K562 (cell line): ENCODE measurements at regions not wholly inside any gene's neighbourhood (a gene's known extent, or its start where the extent isn't known, plus 50 kb on each side); places are given as distances from the start of the nearest gene placed in this dataset.

Experiments used
- ATAC-seq: fragments of 200-7000 bp; cut with Tn5 transposase; 3 replicates; pipeline ENCODE4 v1.9.1; 2020; ENCODE audit warnings: moderate library complexity
- BruUV-seq: library from RNA; stranded (reverse); fragments of 400-500 nt; replicated peaks from 2 replicates; lab custom pipeline; 2021; lab: Mats Ljungman, UMichigan
- CTCF ChIA-PET: fragments of 300-600 bp; formaldehyde crosslinking; extraction: SDS; loops from one replicate; lab custom pipeline; 2021; ENCODE audit warnings: low intra/inter-chr PET ratio; lab: Yijun Ruan, JAX
- POLR2A ChIA-PET: fragments of 300-600, 350-650 bp; sonication (Branson Sonifier 250); formaldehyde crosslinking; extraction: SDS; loops from one replicate; lab custom pipeline; 2021; ENCODE audit warnings: antibody characterized with exemption, inconsistent platforms; lab: Yijun Ruan, JAX
- DNase-seq, 4 experiments: peaks; one replicate each; pipeline versions ENCODE4 v3.0.0 to v3.0.0-alpha.2; 2011 to 2018; ENCODE audit warnings: low spot score in 3 of 4, mixed read lengths in 3 of 4; ENCODE audit errors: extremely low read depth in 1 of 4
- FAIRE-seq: peaks from 2 replicates; lab custom pipeline; 2011; peaks lifted over from hg19 to GRCh38; lab: Jason Lieb, UNC
- H2AFZ ChIP-seq: 2 replicates; pipeline ENCODE4 v1.6.0; 2011; ENCODE audit warnings: low read depth, low read length, control low read depth, inconsistent platforms
- H3K27ac ChIP-seq: fragments of 200-600 bp; 3 replicates; pipeline ENCODE4 v1.8.0; 2011; ENCODE audit warnings: low read depth, mild to moderate bottlenecking, control low read depth, inconsistent platforms, low read length, moderate library complexity, mixed read lengths; ENCODE audit errors: extremely low read depth
- H3K27me3 ChIP-seq, 2 experiments: fragments of 300-600 bp in 1 of 2; 2 replicates in 1 of 2; 3 replicates in 1 of 2; pipeline versions ENCODE4 v1.6.0 to v1.8.0; 2011; ENCODE audit warnings: inconsistent platforms in 2 of 2, low read length in 2 of 2, mild to moderate bottlenecking in 1 of 2, mixed read lengths in 1 of 2, moderate library complexity in 1 of 2; ENCODE audit not compliant: control insufficient read depth in 2 of 2, insufficient read depth in 2 of 2
- H3K36me3 ChIP-seq: fragments of 300-600 bp; 3 replicates; pipeline ENCODE4 v1.8.0; 2011; ENCODE audit warnings: mild to moderate bottlenecking, low read length, inconsistent platforms; ENCODE audit not compliant: control insufficient read depth, insufficient read depth
- H3K4me1 ChIP-seq, 2 experiments: fragments of 200-600 bp in 1 of 2; replicated peaks in 1 of 2; 2 replicates in 1 of 2; 3 replicates in 1 of 2; pipeline versions ENCODE4 v1.5.1 to v1.8.0; 2011; ENCODE audit warnings: inconsistent platforms in 2 of 2, low read length in 2 of 2, mild to moderate bottlenecking in 1 of 2, mixed read lengths in 1 of 2, moderate library complexity in 1 of 2; ENCODE audit not compliant: control insufficient read depth in 2 of 2, insufficient read depth in 2 of 2
- H3K4me2 ChIP-seq: 2 replicates; pipeline ENCODE4 v1.6.1; 2011; ENCODE audit warnings: low read length, control low read depth, inconsistent platforms, mixed read lengths; ENCODE audit not compliant: insufficient read depth
- H3K4me3 ChIP-seq: fragments of 200-600 bp; sonication (generic), shearing (Covaris generic); 2 replicates; pipeline ENCODE4 v1.5.1; 2016; ENCODE audit warnings: control low read depth, inconsistent platforms
- H3K79me2 ChIP-seq: fragments of 200-600 bp; 3 replicates; pipeline ENCODE4 v1.8.0; 2011; ENCODE audit warnings: low read length, inconsistent platforms; ENCODE audit not compliant: control insufficient read depth, insufficient read depth
- H3K9ac ChIP-seq, 2 experiments: 2 replicates each; pipeline versions ENCODE4 v1.6.0 to v1.6.1; 2011; ENCODE audit warnings: low read depth in 2 of 2, low read length in 2 of 2, control low read depth in 1 of 2, inconsistent platforms in 1 of 2, mild to moderate bottlenecking in 1 of 2, mixed read lengths in 1 of 2; ENCODE audit not compliant: insufficient read depth in 1 of 2
- H3K9me1 ChIP-seq: one replicate; pipeline ENCODE4 v1.6.0; 2011; ENCODE audit warnings: inconsistent platforms, mild to moderate bottlenecking, low read length, moderate library complexity; ENCODE audit not compliant: control insufficient read depth, insufficient read depth
- H3K9me3 ChIP-seq: replicated peaks from 2 replicates; pipeline ENCODE4 v1.5.1; 2011; ENCODE audit warnings: low read depth, low read length, inconsistent platforms; ENCODE audit not compliant: control insufficient read depth, insufficient read depth
- H4K20me1 ChIP-seq: replicated peaks from 2 replicates; pipeline ENCODE4 v1.6.1; 2011; ENCODE audit warnings: low read length, inconsistent platforms, mixed read lengths; ENCODE audit not compliant: control insufficient read depth, insufficient read depth
- ATF7 ChIP-seq: fragments of 450-650 bp; IDR thresholded peaks from 2 replicates; pipeline ENCODE4 v1.7.1; 2014; ENCODE audit warnings: mild to moderate bottlenecking, moderate library complexity
- CBFA2T2 ChIP-seq: fragments of 450-650 bp; conservative IDR thresholded peaks from 2 replicates; pipeline ENCODE4 v1.6.1; 2017; ENCODE audit warnings: mild to moderate bottlenecking
- CBFA2T3 ChIP-seq: fragments of 450-650 bp; IDR thresholded peaks from 2 replicates; pipeline ENCODE4 v1.6.1; 2017
- CREM ChIP-seq: IDR thresholded peaks from 2 replicates; pipeline ENCODE4 v1.6.1; 2014; ENCODE audit warnings: antibody characterized with exemption, low read depth
- FOSL1 ChIP-seq: fragments of 200-800 bp; sonication (Bioruptor generic); conservative IDR thresholded peaks from 2 replicates; pipeline ENCODE4 v1.6.1; 2016; ENCODE audit warnings: missing genetic modification characterization, missing compliant biosample characterization
- IFI16 ChIP-seq: fragments of 250-450 bp; sonication (Bioruptor Pico); IDR thresholded peaks from 2 replicates; pipeline ENCODE4 v2.1.2; 2022; ENCODE audit warnings: mild to moderate bottlenecking, inconsistent platforms
- KLF1 ChIP-seq: fragments of 450-650 bp; IDR thresholded peaks from 2 replicates; pipeline ENCODE4 v1.6.1; 2016; ENCODE audit warnings: missing genetic modification characterization, missing compliant biosample characterization
- MCM7 ChIP-seq, 2 experiments: fragments of 450-650 bp; IDR thresholded peaks; 2 replicates each; pipeline ENCODE4 v1.6.1; 2016 to 2018
- MTA2 ChIP-seq: fragments of 450-650 bp; IDR thresholded peaks from 2 replicates; pipeline ENCODE4 v1.6.1; 2016; ENCODE audit warnings: low read depth
- NCOA1 ChIP-seq: fragments of 450-650 bp; IDR thresholded peaks from 2 replicates; pipeline ENCODE4 v1.6.1; 2016; ENCODE audit warnings: low read depth
- NCOR1 ChIP-seq: fragments of 450-650 bp; IDR thresholded peaks from 2 replicates; pipeline ENCODE4 v1.6.1; 2016; ENCODE audit warnings: mild to moderate bottlenecking, moderate library complexity
- POLR2B ChIP-seq: fragments of 450-650 bp; IDR thresholded peaks from 2 replicates; pipeline ENCODE4 v1.6.1; 2018; ENCODE audit warnings: low read depth; ENCODE audit not compliant: partially characterized antibody
- PPARD ChIP-seq: fragments of 250-450 bp; sonication (Bioruptor Pico); IDR thresholded peaks from 2 replicates; pipeline ENCODE4 v1.8.0; 2022; ENCODE audit warnings: inconsistent platforms, mild to moderate bottlenecking, moderate library complexity
- PRMT5 ChIP-seq: sonication (generic); formaldehyde crosslinking; IDR thresholded peaks from 2 replicates; pipeline ENCODE4 v1.5.0; 2020; ENCODE audit warnings: missing genetic modification reagents
- RB1 ChIP-seq: fragments of 450-650 bp; IDR thresholded peaks from 2 replicates; pipeline ENCODE4 v1.6.1; 2017; ENCODE audit warnings: low read depth, mild to moderate bottlenecking
- RERE ChIP-seq: sonication (generic); formaldehyde crosslinking; IDR thresholded peaks from 2 replicates; pipeline ENCODE4 v1.8.0; 2023; ENCODE audit warnings: missing genetic modification reagents, mild to moderate bottlenecking, borderline replicate concordance
- SRSF7 ChIP-seq: fragments of 200-400 bp; formaldehyde crosslinking; optimal IDR thresholded peaks from 2 replicates; pipeline ENCODE3; 2017; ENCODE audit warnings: mild to moderate bottlenecking, low read depth, low read length
- TCF3 ChIP-seq: sonication (generic); formaldehyde crosslinking; IDR thresholded peaks from 2 replicates; pipeline ENCODE4 v1.4.0; 2020; ENCODE audit warnings: mild to moderate bottlenecking, missing genetic modification reagents
- USF1 ChIP-seq: sonication (generic); formaldehyde crosslinking; IDR thresholded peaks from 2 replicates; pipeline ENCODE4 v1.9.0; 2022; ENCODE audit warnings: mild to moderate bottlenecking, missing genetic modification reagents
- ZBTB17 ChIP-seq: fragments of 450-650 bp; formaldehyde crosslinking; IDR thresholded peaks from 2 replicates; pipeline ENCODE4 v1.4.0; 2020; ENCODE audit warnings: mild to moderate bottlenecking
- ZNF184 ChIP-seq: sonication (generic); formaldehyde crosslinking; IDR thresholded peaks from 2 replicates; pipeline ENCODE4 v1.5.0; 2020; ENCODE audit warnings: missing genetic modification reagents
- ZNF3 ChIP-seq: fragments of 250-450 bp; sonication (Bioruptor Pico); IDR thresholded peaks from 2 replicates; pipeline ENCODE4 v1.5.0; 2021; ENCODE audit warnings: mild to moderate bottlenecking, moderate library complexity
- ZNF445 ChIP-seq: fragments of 250-450 bp; sonication (Bioruptor Pico); IDR thresholded peaks from 2 replicates; pipeline ENCODE4 v1.4.0; 2020; ENCODE audit warnings: low read depth, mild to moderate bottlenecking, moderate library complexity
- WGBS: fragments of 100-300 bp; shearing (Covaris generic); methylation state at CpG from one replicate; pipeline ENCODE4 v1.1.6; 2016; ENCODE audit warnings: low coverage, mixed read lengths; ENCODE audit not compliant: insufficient coverage; ENCODE audit errors: missing lambda C conversion rate; 5-methylcytosine and 5-hydroxymethylcytosine counted together
- in situ Hi-C: fragments of 300-500 bp; cut with MboI; formaldehyde crosslinking; loops from 4 replicates; pipeline ENCODE4 v1.15.0; 2018; ENCODE audit warnings: inconsistent platforms, mixed read lengths
- intact Hi-C: fragments of 100-400 bp; cut with micrococcal nuclease; formaldehyde crosslinking; loops from 2 replicates; pipeline ENCODE4 v1.14.2; 2022

- in situ Hi-C loops = no loop called here
- Histone ChIP-seq H3K27me3 (no peaks in the 10 kb centered on the region), H3K9me3 (no peaks in the 10 kb centered on the region), H3K4me3 (no peak overlapping the region), H3K4me2 (no peak overlapping the region), H4K20me1 (no peaks in the 10 kb centered on the region), H3K9me1 (no peaks in the 10 kb centered on the region), H3K79me2 (no peaks in the 10 kb centered on the region; the same call in 2 of the 3 replicates), H3K27ac (no peak overlapping the region), H3K36me3 (no peaks in the 10 kb centered on the region), H3K4me1 (peaks cover 4 to 32% of the 10 kb centered on the region in 2 experiments; a peak in 4 of 5 replicates), H2AFZ (peak overlapping the region; percentile 24; the same call in 1 of the 2 replicates), H3K9ac (no peak overlapping the region)
- ATAC-seq = no peak
- no TSS peak for BruUV-seq
- peak in 1 of 4 experiments; percentile 19 for DNase-seq
- FAIRE-seq = no peak
- ChIA-PET CTCF (no interaction called here), POLR2A (interaction anchor here (0.5 to 0.8 kb wide), 2 partner anchors 257 to 548 kb away, joined by 3 to 4 read pairs; no protein-coding TSS in a partner anchor)
- 51% methylated on average over 5 of the region's 5 CpGs for WGBS
- intact Hi-C loops = no loop called here
- TF ChIP-seq IFI16 (CRISPR knock-in tag) (no peak), ZBTB17 (CRISPR knock-in tag) (no peak), CBFA2T2 (peak; percentile 59), TCF3 (peak; percentile 50), MCM7 (IDR thresholded peaks at IDR 0.05) (no peak), RB1 (no peak), ZNF184 (CRISPR knock-in tag) (no peak), POLR2B (no peak), RERE (no peak), USF1 (peak; percentile 53; the same call in 1 of the 2 replicates), NCOR1 (peak; percentile 5; the same call in 1 of the 2 replicates), FOSL1 (tag) (no peak), PPARD (CRISPR knock-in tag) (no peak), CREM (no peak), NCOA1 (no peak), KLF1 (tag) (no peak), MTA2 (no peak), ATF7 (no peak), ZNF3 (CRISPR knock-in tag) (no peak), PRMT5 (CRISPR knock-in tag) (no peak), CBFA2T3 (peak; percentile 56), ZNF445 (no peak), SRSF7 (no peak)
These were observed 237.1 kb upstream of the PROK2 start for GRCh38 chr3:72022027-72022426.
